NCI-H146 treated with DMSO at 0.1 percent for 48 hours (cell line): ENCODE measurements at regions not wholly inside any gene's neighbourhood (a gene's known extent, or its start where the extent isn't known, plus 50 kb on each side); places are given as distances from the start of the nearest gene placed in this dataset.

Experiments
- DNase-seq: peaks from one replicate; lab custom pipeline; 2025; ENCODE audit not compliant: unreplicated experiment; lab: John Stamatoyannopoulos, UW

- DNase-seq = no peak
These were observed 195.4 kb upstream of the C14orf180 start for GRCh38 chr14:104383996-104384775.

GRCh38 chr14:104384776-104385071 lies 194.8 kb upstream of the C14orf180 start:
- no peak for DNase-seq

GRCh38 chr14:104385111-104385510 lies 194.5 kb upstream of the C14orf180 start:
- DNase-seq = no peak

- no peak for DNase-seq
These were observed 193.9 kb upstream of the C14orf180 start for GRCh38 chr14:104385531-104386101.

GRCh38 chr14:104386151-104386841 lies 193.3 kb upstream of the C14orf180 start:
- DNase-seq = no peak

- no peak for DNase-seq
These were observed 192.2 kb upstream of the C14orf180 start for GRCh38 chr14:104387022-104388010.

- DNase-seq = no peak
These were observed 191.5 kb upstream of the C14orf180 start for GRCh38 chr14:104388011-104388521.

GRCh38 chr14:104388541-104389325 lies 190.8 kb upstream of the C14orf180 start:
- DNase-seq = no peak

GRCh38 chr14:104389326-104390220 lies 190.0 kb upstream of the C14orf180 start:
- no peak for DNase-seq

- no peak for DNase-seq
These were observed 189.2 kb upstream of the C14orf180 start for GRCh38 chr14:104390221-104390931.

GRCh38 chr14:104390941-104391901 lies 188.3 kb upstream of the C14orf180 start:
- DNase-seq = no peak

- no peak for DNase-seq
These were observed 187.6 kb upstream of the C14orf180 start for GRCh38 chr14:104392001-104392395.

GRCh38 chr14:104392396-104393198 lies 187.0 kb upstream of the C14orf180 start:
- DNase-seq = no peak

GRCh38 chr14:104393199-104393897 lies 186.2 kb upstream of the C14orf180 start:
- no peak for DNase-seq

GRCh38 chr14:104393898-104394381 lies 185.6 kb upstream of the C14orf180 start:
- no peak for DNase-seq

GRCh38 chr14:104394409-104394851 lies 185.1 kb upstream of the C14orf180 start:
- DNase-seq = no peak
